HG03575 (cell line): ENCODE measurements at regions not wholly inside any gene's neighbourhood (a gene's known extent, or its start where the extent isn't known, plus 50 kb on each side); places are given as distances from the start of the nearest gene placed in this dataset.
A peak's percentile ranks its signal among the peaks of the same experiment; 100 is the strongest.

Experiments used
- ATAC-seq: cut with Tn5 transposase; IDR thresholded peaks from one replicate; pipeline ENCODE4 v1.9.1; 2021; ENCODE audit not compliant: unreplicated experiment, insufficient number of reproducible peaks, low FRiP score; ENCODE audit errors: extremely low read depth

- ATAC-seq, result no peak
Measured at GRCh38 chr11:26037716-26038115, 294.2 kb upstream of the ANO3 start.

GRCh38 chr11:26040339-26040738 is 291.6 kb upstream of the ANO3 start:
- no peak for ATAC-seq

GRCh38 chr11:26042113-26042512 is 289.8 kb upstream of the ANO3 start:
- ATAC-seq, result no peak

- ATAC-seq, result peak; percentile 66
Measured at GRCh38 chr11:26043665-26044064, 288.3 kb upstream of the ANO3 start.

GRCh38 chr11:26044389-26044788 is 287.5 kb upstream of the ANO3 start:
- no peak for ATAC-seq

- no peak for ATAC-seq
Measured at GRCh38 chr11:26045082-26045481, 286.8 kb upstream of the ANO3 start.

- ATAC-seq, result no peak
Measured at GRCh38 chr11:26048271-26048670, 283.7 kb upstream of the ANO3 start.

GRCh38 chr11:26053966-26054365 is 278.0 kb upstream of the ANO3 start:
- no peak for ATAC-seq

- no peak for ATAC-seq
Measured at GRCh38 chr11:26062660-26063059, 269.3 kb upstream of the ANO3 start.

- no peak for ATAC-seq
Measured at GRCh38 chr11:26063915-26064314, 268.0 kb upstream of the ANO3 start.

GRCh38 chr11:26065944-26066343 is 266.0 kb upstream of the ANO3 start:
- no peak for ATAC-seq

GRCh38 chr11:26070714-26071380 is 261.1 kb upstream of the ANO3 start:
- no peak for ATAC-seq

GRCh38 chr11:26072614-26073153 is 259.2 kb upstream of the ANO3 start:
- ATAC-seq, result no peak

GRCh38 chr11:26073646-26074045 is 258.3 kb upstream of the ANO3 start:
- ATAC-seq, result no peak

GRCh38 chr11:26076233-26076990 is 255.5 kb upstream of the ANO3 start:
- no peak for ATAC-seq

- ATAC-seq, result peak; percentile 46
Measured at GRCh38 chr11:26078231-26078821, 253.6 kb upstream of the ANO3 start.

- no peak for ATAC-seq
Measured at GRCh38 chr11:26084313-26084712, 247.6 kb upstream of the ANO3 start.

GRCh38 chr11:26086028-26086427 is 245.9 kb upstream of the ANO3 start:
- no peak for ATAC-seq

GRCh38 chr11:26087120-26087935 is 244.6 kb upstream of the ANO3 start:
- peak; percentile 92 for ATAC-seq
